ENCODE measurements at regions not wholly inside any gene's neighbourhood (a gene's known extent, or its start where the extent isn't known, plus 50 kb on each side); places are given as distances from the start of the nearest gene placed in this dataset.

DNA sequence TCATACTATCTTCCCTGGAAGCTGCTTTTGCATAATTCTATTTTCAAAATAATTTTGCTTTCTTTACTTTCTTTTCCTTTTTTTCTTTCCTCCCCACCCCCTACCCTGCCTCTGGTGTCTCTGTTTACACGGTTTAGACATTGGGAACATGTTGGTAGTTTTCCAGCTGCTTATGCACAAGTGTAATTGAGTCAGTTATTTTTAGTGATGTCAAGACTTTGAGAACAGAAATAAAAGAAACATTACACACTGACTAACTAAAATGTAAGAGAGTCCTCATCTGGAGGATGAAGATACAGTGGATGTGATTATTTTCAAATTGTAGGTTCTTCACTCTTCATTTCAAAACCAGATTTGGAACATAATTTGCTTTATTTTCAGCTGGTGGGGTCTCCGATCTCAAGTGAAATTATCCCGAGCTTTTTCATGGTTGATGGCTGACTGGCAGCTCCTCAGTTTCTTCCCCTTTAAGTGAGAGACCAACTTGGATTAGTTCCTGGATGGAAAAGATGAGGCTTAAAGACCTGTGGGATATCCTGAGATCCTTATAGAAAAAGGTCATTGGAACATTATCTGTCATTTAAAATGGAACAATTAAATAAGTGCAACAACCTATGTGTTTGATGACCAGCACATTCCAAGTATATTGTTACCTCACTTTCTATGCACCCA, 154.4 kb upstream of the ZNF462 start:
- DNase-seq (ENCODE audit: low spot score), result no peak

DNA sequence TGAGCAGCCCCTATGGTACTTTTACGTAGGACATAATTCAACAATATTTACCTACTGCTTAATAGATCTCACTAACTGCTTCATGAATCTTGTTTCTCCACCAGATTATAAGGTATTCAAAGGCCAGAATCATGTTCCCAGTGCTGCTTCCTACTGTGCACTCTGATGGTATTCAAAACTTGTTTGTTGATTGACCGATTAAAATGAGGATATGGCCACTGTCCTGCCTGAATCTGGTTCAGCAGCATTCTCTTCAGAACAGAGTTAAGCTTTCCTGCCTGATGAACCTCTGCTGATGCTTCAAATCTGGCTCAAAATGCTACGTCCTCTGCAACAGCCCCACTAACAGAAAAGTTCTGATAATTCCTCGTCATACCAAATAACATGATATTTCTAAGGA, 150.7 kb upstream of the ZNF462 start:
- DNase-seq (ENCODE audit: low spot score), result no peak

DNA sequence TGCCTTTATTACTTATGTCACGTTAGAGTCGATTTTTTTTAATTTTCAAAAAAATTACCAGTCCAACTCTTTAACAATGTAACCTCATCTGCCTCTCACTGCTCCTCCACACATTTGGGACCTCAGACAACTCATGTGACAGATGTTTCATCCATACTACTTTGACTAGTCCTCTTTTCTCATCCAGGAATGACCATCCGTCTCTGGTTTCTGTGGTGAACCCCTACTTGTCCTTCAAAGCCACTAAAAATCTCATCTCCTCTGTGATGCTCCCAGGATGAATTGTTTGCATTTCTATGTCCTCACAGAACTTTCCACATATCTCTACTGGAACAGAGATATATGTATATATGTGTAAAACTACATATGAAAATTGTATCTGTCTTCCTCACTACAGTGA, 149.8 kb upstream of the ZNF462 start:
- DNase-seq (ENCODE audit: low spot score), result no peak

DNA sequence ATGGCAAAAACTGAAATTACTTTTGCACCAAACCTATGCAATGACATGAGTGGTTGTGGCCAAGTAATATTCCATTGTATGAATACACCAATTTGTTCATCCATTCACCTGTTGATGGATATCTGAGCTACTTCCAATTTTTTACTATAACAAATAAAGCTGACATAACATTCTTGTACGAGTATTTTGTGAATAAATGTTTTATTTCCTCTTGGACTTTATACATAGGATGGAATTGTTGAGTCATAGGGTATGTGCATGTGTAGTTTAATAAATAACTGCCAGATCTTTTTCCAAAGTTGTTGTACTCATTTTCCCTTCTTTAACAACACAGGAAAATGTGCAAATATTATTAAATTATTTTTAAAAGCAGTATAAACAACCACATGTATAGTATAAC, 146.1 kb upstream of the ZNF462 start:
- DNase-seq (ENCODE audit: low spot score), result no peak

DNA sequence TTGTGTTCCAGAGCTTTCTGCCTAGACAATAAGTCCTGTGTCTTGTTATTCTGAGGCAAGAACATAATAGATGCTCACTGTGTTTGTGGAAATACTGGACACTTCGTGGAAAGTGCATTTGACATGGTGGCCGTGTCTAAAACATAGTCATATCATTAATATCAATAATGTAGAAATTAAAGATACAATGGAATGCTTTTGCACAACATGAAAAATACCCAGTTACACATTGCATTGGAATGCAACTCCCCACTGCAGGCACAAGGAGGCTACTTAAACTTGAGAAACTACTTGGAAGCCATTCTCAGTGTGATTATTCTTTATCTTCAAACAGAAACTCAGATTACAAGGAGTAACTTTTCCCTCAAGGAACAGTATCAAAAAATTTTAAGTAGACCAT, 145.3 kb upstream of the ZNF462 start:
- DNase-seq (ENCODE audit: low spot score), result no peak

DNA sequence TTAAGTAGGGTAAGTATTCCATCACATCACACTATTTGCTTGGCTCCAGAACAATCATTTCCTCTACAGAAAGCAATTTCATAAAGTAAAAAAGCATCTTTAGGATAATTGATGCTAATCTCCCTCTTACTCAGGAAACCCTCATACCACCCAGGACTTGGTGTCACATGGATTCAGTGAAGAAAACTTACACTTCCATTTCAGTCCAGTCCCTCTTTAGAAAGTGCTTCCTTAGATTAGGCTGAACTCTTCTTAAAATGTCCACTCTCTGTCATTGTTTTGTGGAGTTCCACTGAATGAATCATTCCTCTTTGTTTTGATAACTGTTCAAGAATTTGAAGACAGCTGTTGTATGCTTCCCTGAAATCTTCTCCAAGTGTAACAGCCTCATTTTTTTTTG, 144.0 kb upstream of the ZNF462 start:
- DNase-seq (ENCODE audit: low spot score), result no peak

DNA sequence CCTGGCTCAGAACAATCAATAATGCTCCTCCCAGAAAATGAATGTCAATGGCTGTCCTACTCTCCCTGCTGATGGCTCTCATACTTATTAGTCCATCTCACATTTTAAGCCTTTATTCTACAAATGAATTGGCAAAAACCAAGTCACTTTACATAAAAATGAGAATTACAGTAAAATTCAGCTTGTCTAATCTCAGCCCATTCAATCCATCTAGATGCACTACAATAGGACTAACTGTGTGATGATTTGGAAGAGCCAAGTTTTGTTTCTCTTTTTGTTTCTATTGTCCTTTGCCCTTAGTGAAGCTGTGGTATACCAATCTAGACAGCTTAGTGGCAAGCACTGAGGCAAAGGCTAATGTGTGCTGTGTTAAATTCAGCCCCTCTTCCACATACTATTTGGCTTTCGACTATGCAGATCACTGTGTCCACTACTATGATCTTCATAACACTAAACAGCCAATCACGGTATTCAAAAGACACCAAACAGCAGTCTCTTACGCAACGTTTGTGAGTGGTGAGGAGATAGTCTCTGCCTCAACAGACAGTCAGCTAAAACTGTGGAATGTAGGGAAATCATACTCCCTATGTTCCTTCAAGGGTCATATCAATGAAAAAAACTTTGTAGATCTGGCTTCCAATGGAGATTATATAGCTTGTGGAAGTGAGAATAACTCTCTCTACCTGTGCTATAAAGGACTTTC, 140.8 kb upstream of the ZNF462 start:
- no peak for DNase-seq (ENCODE audit: low spot score)

DNA sequence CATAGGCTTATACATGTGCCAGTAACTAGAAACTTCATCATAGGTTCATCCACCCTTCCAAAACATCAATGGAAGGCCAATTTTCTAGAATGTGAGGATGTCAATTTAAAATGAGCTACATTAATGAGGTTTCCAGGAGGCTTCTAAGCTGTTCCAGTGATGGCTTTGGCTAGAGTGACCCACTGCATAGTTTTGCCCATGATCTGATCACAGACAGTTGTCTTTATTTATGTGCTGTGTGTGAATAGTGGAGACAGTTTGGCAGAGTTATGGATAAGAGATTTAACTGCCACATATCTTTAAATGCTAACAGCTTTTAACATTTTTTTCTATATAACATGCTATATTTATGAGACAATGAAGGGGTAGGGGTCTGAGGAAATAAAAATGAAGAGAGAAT, 139.0 kb upstream of the ZNF462 start:
- no peak for DNase-seq (ENCODE audit: low spot score)

DNA sequence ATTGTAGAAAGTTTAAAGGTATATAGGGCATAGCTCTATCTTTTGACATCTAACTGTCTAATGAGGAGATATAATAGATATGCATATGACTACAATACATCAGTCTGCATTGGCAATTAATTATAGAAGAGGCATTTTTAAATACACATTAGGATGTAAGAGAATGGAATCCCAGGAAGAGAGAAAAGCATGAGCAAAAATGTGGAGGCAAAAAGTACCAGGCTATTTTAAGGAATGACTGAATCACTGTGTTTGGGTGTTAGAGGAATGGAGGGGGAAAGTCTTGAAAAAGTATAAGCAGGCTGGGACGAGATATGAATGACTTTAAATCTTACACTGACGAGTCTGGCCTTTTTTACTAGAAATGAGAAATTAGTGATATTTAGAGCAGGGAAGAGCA, 138.4 kb upstream of the ZNF462 start:
- no peak for DNase-seq (ENCODE audit: low spot score)

DNA sequence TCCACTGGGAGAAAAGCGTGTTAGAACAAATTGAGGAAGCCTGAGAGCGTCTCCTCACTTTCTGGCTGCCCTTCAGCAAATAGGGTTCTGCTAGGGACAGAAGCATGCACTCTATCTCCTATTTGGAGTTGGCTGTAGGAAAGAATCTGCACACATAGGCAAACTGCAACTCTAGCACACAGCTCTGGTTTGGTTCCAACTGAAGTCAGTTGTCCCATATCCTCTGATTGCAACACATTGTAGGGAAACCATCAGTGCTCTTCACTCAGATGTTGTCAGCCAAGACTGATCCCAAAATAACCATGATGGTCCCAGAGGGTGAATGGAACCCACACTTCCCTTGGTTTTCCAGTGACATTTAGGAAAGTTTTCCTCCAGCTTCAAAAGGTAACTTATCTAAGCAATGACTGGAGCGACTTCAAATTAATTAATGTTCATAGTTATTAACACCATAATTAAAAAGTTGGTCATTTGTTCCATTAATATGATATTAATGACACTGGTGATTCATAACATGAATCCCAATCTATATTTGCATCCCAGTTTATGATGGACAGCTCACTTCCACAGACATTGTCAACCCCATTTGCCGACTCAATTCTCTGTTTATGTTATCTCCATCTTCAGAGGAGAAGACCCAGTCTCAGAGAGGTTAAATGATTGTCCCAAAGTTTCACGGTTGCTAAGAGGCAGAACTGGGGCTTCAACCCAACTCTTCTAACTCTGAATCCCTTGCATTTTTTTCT, 136.7 kb upstream of the ZNF462 start:
- DNase-seq (ENCODE audit: low spot score), result no peak

DNA sequence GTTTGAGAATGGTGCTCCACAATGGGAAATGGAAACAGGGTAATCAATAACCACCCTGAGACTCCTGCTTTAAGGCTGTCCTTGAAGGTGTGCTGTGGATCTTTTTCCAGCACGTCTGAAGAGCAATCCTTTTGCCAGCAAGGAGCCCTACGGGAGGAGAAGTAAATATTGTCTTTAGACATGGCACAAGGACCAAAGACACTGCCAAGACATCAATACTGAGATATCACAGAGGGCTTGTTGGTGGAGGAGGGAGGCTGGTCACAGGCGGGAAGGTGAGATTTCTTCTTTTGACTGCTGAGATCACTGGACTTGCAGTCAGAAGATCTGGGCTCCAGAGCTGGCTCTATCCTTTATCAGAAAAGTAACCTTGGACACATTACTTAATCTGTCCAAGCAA, 135.0 kb upstream of the ZNF462 start:
- no peak for DNase-seq (ENCODE audit: low spot score)

DNA sequence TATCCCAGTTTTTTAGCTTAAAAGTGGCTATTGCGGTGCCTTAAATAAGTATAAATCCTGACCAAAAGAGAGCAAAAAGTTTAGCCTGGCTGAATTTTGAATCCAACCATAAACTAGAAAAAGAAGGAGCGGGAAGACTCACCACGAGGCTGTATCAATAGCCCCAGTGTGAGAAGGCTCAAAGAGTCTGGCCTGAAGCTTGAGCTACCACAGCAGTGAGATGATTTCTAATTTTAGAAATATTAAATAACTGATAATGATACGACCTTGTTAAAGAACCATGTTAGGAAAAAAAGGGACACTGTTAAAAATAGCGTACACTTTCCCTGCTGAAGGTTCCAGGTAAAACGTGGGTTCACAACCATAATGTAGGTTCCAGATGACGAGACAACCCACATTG, 134.1 kb upstream of the ZNF462 start:
- no peak for DNase-seq (ENCODE audit: low spot score)

DNA sequence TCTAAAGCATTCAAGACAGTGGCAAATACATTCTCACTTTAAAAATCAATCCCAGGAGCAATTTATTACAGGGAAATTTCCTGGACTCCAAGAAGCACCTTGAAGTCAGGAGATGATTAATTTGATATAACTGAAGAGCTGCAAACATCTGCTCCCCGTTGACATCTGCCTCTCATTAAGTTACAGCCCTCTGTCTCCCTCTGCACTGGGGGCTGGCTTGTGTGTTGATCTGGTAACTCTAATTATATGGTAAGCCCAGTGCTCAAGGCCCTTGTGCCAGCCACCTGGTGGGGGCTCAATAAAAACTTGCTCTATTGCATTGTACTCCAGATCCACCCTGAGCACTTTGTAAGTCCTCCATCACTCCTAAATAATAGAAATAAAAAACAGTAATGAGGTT, 131.1 kb upstream of the ZNF462 start:
- DNase-seq (ENCODE audit: low spot score), result no peak

DNA sequence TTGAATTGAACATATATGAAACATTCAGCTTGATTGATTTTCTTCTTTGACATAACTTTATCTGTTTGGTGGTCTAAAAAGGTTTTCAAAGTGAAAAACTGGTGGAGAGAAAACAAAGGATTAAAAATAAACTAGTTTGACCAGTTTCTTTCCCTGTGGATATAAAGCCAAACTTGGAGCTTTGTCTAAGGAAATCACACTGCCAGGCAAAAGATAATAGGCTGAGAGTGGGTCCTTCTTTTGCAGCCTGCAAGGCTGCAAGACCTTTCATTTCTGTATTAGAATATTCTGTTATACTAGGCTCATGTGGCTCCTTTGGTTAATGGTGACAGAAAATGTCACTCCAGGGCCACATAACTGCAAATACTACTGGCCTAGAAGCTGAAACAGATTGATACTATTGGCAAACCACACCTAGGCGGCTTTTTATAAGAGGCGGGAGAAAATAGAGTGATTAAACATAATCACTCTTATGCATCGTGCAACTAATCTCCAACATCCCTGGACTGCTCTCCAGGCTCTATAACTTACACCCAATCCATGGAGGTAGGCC, 129.1 kb upstream of the ZNF462 start:
- no peak for DNase-seq (ENCODE audit: low spot score)

DNA sequence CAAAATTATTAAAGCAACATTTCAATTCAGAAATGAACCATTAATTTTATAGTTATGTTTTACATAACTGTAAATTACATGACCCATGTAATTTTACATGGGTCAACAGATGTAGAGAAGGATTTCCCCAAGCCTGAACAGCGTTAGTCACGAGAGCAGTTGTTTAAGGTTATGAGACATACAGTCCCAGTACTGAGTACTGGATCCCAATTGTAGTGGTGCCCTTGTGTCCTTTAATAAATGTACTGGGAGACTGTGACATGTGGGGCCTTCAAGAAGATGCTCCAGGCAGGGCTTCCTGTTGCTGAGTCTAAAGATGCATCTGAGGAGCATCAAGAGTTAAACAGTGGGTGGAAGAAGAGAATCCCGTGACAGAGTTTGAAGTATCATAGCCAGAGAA, 125.5 kb upstream of the ZNF462 start:
- DNase-seq (ENCODE audit: low spot score), result no peak

DNA sequence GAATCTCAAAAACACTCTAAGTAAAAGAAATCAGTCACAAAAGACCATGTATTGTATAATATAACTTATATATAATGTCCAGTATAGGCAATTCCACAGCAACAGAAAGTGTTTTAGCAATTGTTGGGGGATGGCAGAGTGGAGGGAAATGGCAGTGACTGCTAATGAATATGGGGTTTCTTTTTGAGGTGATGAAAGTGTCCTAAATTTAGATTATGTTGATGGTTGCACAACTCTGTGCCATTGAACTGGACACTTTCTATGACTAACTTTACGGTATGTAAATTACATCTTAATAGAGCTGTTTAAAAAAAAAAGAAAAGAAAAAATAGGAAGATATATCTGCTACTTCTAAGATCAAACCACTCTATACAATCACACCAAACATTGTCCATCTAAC, 124.9 kb upstream of the ZNF462 start:
- no peak for DNase-seq (ENCODE audit: low spot score)

DNA sequence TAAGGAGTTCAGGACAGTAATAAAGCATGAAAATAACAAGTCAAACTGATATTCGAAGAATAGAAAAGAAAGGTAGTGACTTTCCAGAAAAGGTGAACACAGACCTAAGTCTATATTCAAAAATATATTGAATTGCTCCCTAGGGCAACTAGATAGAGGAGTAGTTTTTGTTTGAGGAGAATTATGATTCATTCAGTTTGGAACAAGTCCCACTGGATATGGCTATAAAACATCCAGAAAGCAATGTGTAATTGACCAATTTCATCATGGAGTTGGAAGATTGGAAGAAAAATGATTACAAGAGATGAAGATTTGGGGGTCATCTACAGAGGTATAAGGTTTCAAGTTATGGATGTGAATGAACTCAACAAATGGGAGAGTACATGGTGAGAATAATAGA, 117.5 kb upstream of the ZNF462 start:
- no peak for DNase-seq (ENCODE audit: low spot score)

DNA sequence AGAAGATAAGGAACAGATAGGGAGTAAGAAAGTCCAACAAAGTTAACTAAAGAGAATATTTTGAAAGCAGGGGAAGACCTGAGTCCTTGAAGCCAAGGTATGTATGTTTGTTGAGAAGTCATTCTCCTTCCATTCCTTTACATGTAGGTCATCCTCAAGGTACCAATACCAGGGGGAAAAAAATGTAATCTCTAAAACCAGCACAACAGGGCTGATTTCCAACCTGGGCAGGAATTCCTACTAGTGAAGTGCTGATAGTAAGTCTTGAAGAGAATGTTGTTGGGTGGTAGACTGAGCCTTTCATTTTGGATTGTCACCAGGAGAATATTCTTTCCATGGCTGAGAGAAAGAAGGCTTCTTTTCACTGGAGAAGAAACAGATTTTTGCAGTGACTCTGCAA, 117.1 kb upstream of the ZNF462 start:
- DNase-seq (ENCODE audit: low spot score), result no peak

DNA sequence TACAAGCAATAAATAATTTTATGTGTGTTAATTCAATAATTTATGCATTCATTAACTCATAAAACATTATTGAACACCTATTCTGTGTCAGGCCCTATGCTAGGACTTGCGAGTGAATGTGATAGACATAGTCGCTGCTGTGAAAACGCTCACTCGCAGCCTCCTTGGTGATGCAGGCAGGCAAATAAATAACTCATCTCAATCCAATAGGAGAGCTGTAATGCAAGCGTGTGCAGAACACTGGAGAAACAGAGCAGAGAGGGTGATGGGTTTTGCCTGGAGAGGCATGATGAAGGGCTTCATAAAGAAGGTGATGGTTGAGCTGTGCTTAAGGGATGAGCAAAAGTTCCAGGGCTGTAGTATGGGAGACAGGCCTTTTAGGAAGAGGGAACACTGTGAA, 111.3 kb upstream of the ZNF462 start:
- no peak for DNase-seq (ENCODE audit: low spot score)

DNA sequence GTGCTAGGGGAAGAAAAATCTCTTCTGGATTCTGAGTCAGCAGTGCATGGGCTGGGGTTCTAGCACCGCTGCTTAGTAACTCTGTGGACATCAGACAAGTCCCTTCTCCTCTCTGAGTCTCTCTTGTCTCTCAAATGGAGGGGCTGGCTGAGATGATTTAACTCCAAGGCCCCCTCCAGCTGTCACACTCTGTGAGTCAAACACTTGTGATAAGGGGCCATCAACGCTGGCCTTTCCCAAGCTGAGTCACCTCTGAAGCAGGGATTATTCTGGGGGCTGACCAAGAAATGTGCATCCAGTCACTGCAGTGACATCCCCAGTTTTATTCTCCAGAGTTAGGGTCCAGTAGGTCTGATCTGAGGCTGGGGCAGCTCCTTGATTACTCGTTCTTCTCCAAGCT, 110.4 kb upstream of the ZNF462 start:
- DNase-seq (ENCODE audit: low spot score), result no peak

DNA sequence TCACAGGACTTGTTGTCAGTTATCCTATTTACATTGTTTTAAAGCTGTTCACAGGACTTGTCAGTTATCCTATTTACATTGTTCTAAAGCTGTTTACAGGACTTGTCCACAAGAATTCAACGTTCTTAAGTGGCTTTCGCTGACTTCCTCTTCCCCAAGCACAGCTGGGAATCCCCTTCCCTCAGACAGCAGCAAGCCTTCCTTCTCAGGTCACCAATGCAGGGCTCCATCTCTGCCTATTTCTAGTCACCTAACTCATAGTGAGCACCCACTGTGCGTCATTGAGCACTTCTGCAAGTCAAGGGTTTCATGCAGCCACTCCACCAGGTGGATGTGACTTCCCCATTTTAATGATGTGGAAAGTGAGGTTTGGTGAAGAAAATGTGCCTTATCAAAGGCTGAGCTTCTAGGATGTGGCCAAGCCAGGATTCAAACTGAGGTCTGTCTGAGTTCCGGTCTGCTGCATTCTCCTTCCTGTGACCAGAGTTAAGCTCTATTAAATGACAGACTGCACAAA, 109.8 kb upstream of the ZNF462 start:
- DNase-seq (ENCODE audit: low spot score), result no peak

DNA sequence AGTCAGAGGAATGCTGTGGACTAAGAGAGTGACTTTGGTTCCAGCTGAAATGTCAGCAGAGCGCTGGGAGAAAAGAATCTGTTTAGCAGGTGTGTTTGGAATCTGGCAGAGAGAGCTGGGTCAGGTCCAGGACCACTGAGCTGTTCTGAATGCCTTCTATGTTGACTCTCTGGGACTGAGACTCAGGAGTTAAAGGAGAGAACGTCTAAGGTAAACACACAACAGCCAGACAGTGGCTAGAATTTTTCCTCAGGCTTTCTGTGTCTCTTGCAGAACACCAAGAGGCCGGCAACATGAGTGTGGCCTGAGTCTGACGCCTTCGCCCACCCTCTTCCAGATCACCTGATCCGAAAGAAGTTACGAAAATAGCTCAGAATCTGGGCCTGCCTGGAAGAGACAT, 107.2 kb upstream of the ZNF462 start:
- DNase-seq (ENCODE audit: low spot score), result no peak

DNA sequence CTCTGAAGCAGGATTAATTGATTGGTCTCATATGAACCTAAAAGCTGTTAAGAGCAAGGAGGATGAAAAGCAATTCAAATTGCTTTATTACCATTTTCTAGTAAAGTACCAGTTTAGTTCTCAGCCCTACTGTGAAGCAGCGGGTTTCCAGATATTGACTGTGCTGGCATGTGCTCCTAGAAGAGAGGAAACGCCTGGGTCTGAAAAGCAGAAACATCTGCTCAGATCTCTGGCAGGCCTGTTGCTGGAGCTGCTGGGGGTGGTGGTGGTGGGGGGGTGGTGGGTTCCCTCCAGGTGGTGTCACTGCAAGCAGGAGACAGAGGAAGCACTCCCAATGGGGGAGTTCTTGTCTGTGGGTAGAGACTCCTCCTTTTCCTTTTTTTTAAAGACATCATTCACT, 105.5 kb upstream of the ZNF462 start:
- DNase-seq (ENCODE audit: low spot score), result no peak

Measured in pons (tissue), 1 donor.